Muscle of back (tissue), 3 donors: ENCODE measurements at regions not wholly inside any gene's neighbourhood (a gene's known extent, or its start where the extent isn't known, plus 50 kb on each side); places are given as distances from the start of the nearest gene placed in this dataset.

Source experiments
- DNase-seq, 3 donors: peaks; one replicate each; pipeline versions ENCODE4 v3.0.0 to v3.0.0-alpha.2; 2013

DNA sequence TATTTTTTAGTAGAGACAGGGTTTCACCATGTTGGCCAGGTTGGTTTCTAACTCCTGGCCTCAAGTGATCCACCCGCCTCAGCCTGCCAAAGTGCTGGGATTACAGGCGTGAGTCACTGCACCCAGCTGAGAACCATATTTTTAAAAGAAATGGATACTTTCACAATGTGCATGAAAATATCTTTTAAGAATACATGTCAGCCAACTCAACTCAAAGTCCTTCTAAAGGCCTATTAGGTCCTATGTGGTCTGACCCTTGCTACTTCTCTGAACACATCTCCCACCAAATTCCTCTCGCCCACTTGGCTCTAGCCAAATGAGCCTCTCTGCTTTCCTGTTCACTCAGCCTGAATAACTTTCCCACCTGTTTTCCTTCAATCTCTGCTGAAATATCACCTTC is 119.6 kb downstream of the MTX2 start:
- DNase-seq: no peak

DNA sequence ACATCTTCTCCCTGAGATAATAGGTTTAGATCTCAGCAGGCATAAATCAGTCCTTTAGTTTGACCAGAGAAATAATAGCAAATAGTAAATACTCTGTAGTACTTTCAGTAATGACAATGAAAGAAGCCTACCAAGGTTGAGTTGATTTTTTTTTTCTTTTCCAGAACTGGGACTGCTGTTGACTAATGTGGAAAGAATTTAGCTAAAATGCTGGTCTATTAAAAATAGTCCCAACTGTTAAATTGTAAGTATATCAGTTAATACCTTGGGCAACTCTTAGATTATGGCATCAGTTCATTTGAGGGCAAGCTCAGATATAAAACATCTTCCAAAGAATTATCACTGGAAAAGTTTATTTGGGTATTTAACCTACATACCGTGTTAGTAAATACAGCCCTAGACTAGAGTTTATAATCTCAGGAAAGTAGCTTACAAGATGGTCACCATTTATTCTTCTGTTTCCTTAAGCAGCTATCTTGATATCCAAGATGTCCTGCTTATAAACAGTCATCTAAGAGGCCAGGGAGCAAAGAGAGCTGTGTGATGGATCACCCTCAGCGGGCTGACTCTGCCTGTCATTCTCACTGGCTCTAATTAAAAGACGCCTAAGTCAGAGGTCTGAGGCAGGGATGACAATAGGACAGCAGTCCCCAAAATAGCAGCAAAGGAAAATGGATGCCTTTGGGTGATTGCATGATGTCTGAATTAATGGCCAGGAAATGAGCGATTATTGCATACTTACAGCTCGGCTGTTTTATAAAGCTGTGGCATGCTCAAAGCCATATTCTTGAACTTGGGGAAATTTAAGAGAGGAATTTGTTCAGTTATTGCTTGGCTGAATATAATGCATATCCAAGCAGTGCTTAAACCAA is 121.3 kb downstream of the MTX2 start:
- DNase-seq: peak in 1 of 3 donors; percentile 16

DNA sequence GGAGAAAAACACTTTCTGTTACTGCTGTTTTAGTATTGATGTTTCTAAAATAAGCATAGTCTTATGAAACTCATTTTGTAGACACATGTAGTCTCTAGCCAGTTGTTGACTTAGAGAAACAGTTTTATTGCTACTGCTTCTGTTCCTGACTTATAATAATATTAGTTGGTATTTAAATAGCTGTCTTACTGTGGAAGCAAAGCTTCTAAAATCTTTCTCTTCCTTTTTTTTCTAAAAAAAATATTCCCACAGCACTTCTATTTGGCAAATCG is 121.8 kb downstream of the MTX2 start:
- DNase-seq: no peak

DNA sequence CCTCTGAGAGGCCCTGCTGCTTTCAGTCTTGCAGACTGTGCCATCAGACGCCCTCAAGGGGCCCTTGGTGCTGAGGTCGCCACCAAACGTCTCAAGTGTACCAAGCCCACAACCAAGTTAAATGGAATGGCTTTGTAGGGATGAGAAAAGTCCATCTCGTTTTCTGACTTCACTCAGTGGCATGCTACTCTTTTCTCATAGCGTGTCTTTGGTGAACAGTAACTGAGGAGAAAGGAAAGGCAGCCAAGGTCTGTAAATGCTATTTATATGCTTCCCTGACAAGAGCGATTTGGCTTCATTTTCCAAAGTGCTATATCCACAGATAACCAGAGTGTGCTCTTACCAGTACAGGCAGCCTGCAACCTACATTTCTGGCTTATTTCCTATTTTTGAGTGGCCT is 123.0 kb downstream of the MTX2 start:
- peak in 2 of 3 donors; percentile 40 to 59 for DNase-seq

DNA sequence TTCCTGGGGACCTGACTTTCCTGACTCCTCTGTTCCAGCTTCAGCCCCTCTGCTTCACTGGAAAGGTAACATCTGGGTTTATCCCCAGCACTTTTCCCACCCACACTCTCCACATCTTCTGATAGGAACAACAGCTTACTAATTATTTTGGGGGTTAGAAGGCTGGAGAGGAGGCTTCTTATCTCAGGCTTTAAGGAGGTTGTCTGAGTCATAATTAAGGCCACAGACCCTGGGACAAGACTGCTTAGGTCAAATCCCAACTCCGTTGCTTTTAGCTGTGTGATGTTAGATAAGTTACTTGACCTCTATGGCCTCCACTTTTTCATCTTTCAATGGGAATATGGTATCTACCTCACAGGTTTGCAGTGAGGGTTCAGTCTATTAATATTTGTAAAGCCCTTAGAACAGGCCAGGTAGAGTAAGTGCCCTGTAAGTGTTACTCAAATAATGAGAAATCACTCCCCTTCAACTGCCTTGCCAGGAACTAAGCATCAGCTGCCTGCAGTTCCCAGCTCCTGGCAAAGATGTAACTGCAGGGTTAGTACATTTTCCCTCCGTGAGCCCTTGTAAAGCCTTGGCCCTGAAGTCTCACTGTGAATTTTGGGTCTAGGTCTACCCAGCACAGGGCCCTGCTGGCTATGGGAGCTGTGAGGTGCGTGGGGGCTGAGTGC is 123.6 kb downstream of the MTX2 start:
- peak in 1 of 3 donors; percentile 11 for DNase-seq

DNA sequence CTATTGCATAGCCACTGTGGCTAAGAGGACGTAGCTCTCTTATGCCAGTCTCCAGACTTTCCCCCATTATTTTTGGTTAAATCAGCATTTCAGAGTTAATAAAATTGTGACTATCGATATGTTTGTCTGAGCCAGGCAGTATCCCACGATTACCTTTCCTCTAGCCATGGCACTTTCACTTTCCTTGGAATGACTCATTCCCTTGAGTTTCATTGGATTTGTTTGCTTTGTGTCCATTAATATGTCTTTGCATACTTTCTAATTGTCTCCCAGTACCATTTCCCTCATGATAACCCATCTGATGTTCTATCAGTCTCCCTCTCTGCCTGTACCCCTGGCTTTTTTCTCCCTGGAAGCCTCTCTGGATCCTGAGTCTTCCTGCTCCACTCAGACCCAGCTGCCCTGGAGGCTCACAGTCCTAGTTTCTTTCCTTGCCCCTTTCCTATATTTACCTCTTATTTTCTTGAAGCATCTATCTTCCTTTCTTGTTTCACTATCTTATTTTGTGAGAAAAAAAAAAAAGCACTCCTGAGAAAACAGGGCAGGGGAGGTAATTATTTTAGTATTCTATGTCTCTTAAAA is 126.1 kb downstream of the MTX2 start:
- no peak for DNase-seq

DNA sequence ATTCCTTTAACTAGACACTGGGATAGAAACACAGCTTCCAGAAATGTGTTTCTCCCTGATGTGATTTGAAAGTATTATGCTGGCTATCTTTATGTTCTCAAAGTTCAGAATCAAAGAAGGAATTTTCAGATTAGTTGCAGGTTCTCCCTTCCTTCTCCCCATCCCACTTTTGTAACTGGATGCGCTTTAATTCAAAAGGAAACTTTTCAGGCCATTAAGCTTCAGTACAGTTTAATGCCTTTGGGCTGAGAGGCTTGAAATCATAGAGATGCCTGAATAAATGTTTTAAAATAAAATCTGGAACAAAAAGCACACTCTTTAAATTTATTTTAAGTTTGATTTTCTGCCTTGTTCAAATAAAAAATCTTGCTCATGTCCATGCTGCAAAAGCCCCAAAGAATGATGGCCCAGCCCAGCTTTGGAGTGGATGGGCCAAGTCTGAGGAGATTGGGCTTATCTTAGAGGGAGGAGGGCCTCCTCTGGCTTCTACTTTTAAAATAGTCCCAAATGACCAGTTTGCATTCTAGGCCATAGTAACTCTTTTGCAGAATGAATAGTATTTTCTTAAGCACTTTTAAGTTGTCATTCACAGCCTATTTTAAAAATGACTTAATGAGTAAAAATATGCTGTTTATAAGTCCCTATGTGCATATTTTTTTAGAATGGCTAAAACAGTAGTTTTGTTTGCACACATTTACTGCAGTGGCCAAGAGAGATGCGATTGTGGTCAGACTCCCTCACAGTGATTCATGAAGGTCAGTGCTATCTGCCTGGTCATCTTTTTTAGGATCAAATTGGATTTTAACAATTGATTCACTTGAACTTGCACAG is 129.2 kb downstream of the MTX2 start:
- peak in 1 of 3 donors; percentile 37 for DNase-seq

DNA sequence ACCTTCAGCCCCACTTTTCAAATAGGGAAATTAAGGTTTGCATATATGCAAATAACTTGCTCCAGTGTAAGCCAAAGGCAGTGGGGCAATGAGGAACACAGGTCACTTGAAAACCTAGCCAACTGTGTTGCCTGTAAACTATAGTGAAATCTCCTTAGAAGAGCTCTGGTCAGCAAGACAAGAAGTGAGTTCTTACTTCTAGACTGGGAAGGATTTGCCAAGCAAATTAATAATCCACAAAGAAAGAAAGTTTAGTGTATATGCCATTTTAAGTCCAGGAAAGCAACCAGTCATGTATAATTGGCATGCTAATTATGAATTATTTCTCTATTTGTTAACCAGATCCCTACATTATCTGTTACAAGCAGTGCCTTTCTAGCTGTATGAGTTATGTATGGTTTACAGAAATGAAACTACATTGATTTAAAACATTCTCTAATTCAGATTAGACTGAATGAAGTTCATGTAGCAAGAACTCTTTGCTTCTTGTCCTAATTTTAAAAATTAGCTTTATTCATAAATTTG is 129.9 kb downstream of the MTX2 start:
- no peak for DNase-seq

DNA sequence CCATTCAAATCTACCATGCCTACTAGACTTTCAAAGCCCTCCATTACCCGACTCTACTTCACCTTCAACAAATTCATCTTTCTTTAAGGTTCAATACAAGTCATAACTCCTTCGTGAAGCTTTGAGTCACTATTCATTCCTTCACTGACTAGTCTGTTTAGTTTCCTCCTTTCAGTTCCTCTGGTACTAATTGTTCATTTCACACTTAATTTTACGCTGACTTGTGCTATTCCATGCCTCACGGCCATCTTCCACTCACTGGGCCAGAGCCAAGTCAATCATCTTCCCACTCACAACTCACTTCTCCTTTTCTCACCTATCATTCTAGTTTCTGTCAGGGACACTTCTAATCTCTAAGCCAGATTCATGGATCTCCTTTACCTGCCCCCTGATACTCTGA is 136.2 kb downstream of the MTX2 start:
- no peak for DNase-seq

DNA sequence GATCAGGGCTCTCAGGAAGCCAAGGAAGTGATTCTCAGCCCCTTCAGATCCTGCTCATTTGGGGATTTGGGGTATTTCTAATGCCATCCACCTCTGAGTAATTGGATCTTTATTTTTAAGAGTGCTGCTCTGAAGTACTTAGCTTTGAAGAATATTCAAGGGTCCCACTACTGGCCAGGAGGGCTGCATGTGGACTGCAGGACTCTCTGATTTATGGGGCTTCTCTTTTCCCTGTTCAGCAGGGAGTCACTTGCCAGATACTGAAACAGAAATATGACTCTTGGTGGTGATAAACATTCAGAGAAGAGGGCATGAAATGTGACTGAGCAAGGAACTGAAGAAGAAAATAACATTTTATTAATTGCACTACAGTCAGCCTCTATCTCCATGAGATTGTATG is 138.5 kb downstream of the MTX2 start:
- no peak for DNase-seq

DNA sequence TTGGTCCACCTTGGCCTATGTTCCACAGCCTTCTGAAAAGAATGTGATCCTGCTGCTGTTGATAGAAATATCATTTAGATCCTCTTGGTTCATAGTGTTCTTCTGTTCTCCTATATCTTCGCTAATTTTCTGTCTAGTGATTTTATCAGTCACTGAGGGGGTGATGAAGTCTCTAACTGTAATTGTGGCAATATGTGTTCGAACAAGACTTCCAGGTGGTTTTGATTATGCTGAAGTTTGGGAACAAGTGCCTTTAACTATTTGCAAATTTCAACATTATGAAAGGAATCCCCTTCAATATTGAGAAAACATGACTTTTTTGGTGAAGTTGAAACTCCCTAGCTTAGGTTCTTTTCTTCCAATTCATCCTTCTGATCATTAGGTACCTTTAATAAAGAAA is 140.4 kb downstream of the MTX2 start:
- DNase-seq: no peak

DNA sequence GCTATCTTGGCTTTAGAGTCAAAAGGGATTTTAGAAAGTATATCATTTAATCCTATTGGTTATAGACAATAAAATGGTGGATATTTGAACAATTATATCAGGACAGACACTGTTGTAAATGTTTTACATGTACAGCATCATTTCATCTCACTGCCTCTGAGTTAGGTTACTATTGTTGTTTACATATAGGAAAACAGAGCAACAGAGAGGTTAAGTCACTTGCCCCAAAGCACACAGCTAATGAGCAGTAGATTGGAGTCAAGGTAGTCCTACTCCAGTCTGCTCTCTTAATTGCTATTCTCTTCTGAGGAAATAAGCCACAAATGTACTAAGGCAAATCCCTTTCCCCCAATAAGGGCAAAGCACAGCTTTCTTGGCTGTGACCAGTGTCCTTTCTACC is 142.9 kb downstream of the MTX2 start:
- no peak for DNase-seq

DNA sequence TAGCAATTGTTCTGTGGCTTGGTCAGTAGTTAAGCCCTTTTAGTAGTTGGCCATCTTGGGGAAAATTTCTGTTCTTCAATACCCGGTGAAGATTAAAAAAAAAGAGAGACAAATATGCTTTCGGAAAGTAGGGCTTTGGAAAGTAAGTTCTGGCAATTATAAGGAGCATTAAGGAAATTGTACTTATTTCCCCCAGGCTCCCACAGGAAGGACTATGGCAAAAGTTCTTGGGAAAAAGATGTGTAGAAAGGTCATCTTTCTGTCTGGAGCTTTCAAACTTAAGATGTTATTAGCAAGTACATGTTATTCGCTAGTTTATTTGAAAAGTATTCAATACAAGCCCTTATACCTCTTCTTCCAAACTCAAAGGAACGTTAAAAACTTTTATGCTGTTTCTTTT is 144.5 kb downstream of the MTX2 start:
- DNase-seq: no peak

DNA sequence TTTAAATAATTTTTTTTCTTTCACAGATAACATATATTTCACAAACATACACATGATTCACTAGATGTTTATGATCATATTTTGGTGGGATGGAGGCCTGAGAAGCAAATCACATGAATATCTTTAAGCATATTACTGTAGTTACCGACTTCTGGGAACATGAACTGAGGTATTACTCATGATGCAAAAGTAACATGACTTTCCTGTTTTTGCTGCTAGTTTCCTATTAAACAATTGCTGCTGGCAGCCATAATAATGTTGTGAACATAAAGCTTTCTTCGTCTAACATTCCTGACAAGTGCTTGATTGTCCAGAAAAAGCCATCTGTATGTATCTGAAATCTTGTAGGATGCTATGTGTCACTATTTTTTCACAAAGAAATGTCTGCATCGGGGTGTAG is 145.4 kb downstream of the MTX2 start:
- DNase-seq: no peak

DNA sequence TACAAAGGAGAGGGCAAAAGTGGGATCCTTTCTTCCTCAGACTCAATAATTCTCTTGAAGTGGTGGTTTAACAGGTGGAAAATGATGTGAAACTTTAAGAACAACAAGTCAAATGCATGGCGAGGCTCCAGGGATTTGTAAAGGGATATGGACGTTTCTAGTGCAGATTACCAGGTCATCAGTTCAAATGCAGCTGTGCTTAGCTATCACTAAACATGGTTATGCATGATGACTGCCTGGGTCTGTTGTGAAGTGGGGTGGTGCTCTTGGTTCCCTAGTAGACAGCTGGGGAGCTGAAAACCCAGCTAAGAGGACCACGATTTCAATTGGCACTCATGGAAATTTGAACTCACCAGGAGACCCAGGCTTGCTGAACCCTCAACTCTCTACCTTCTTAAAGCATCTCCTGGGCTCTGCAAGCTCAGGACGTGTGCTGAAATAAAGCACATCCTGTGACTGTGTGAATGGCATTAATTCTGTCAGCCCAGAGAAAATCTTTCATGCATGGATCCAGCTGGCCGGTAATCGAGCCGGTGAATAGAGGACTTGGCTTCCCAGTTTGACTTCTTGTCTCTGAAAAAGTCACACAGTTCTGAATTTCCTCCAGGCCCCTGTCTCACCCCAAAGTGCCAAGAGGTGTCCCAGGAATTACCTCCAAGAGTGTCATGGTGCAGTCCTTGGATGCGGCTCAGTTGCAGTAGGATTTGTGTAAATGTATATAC is 146.1 kb downstream of the MTX2 start:
- no peak for DNase-seq

DNA sequence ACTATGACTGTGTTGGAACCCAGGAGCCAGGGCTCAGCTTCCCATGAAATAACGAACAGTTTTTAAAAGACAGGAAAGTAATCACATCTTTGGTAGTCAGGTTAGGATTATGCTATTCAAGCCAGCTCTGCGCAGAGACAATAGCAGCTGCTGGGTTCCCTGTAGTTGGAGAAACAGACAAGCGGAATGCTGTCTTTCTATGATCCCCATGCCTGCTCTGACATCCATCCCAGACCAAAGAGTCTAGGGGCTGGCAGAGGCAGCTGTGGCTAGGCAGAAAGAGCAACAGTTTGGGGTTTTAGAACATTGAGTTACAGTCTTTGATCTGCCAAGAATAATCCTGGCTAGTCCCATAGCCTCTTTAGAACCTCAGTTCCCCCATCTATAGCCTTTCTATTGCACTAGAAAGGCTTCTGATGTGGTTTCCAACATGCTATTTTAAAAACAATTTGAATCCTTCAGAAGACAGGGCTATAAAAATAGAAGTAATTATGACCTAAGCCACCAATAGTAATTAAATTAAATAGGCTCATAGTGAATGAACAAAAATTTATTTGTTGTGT is 146.8 kb downstream of the MTX2 start:
- no peak for DNase-seq

DNA sequence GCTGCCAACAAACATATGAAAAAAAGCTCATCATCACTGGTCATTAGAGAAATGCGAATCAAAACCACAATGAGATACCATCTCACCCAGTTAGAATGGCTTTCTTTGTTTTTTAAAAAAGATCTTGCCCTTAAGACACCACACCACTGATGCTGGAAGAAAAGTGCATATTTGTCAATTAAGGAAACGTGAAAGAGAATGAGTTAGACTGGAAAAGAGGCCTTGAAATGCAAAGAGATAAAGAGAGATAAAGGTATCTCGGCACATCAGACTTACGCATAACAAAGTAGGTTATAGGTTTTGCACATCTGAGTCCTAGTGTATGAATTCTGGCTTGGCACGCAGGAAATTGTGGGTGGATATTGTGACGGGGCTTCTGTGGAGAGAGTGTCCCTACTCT is 149.5 kb downstream of the MTX2 start:
- no peak for DNase-seq

DNA sequence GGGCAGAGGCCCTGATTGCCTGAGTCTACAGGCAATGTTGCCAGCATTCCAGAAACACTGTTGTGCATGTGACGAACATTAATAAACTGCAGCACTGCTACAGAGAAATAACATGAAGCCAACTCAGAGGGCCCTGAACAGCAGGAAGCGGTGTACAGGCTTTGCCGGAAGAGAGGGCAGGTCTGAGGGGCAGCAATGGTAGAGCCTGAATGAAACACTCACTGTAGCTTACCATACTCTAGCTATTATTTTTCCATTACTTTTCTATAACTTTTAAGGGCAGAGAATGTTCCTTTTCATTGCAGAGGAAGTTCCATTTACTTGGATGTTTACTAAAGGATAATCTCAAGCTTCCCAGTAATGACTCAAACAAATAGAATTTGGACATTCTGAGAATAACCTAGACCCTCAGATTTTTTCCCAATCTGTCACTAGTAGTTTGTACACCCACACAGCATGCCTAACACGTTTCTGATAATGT is 150.4 kb downstream of the MTX2 start:
- DNase-seq: peak in 1 of 3 donors; percentile 65

DNA sequence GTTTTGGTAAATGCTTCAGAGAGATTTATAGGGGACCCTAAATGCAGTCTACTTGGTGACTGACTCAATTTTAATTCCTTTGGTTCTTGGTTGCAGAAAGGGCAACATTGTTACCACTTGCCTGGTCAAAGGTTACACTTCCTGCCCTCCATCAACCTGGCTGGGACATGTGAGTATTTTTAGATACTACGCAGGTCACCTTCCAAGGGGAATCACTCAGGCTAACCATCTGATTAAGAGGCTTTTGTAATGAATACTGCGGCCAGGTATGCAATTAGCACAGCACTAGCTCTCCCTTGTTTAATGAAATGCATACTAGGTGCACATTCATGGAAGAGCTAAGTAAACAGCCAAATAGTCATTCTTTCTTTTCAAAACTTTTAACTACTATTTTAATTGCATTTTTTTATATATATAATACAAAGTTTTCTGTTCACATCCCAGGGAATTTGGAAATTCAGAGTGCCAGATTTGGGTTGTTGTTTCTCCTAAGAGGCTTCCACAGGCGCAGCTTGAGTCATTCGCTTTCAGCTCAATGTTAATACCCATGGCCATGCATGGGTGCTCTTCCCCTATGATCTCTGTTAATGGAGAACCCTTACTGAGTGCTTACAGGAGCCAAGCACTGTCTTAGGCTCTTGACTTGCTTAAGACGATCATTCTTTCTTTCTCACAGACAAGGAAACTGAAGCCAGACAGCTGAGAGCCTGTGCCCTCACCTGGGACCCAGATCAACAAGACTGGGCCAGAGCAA is 152.2 kb downstream of the MTX2 start:
- DNase-seq: no peak

DNA sequence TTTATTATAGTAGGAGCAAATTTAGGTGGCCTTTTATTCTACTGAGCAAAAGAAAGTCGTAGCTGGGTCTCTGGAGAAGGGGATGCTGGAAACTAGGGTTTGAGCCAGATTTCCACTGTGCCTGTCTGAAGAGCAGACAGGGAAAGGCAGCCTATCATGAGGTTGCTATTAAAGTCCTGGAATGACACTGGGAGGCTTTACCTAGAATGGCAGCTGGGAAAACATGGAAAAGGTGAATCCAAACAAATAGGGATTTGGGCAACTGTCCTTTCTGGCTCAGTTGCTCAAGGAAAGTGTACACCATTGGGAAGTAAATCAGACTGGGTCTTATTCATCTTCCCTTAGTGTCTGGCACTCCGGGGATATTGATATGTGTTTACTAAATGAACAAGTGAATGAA is 154.6 kb downstream of the MTX2 start:
- DNase-seq: no peak
